ENCODE measurements at regions not wholly inside any gene's neighbourhood (a gene's known extent, or its start where the extent isn't known, plus 50 kb on each side); places are given as distances from the start of the nearest gene placed in this dataset.

- H3K9me3 Mint-ChIP-seq = peaks cover 13 to 14% of the 10 kb centered on the region in 2 experiments
- Histone ChIP-seq H3K14ac (ENCODE audit: insufficient read depth, low read length) (no peak overlapping the region), H3K4ac (ENCODE audit: low read depth, low read length) (no peak overlapping the region), H2BK5ac (ENCODE audit: insufficient read length, low read length) (no peak overlapping the region), H3K79me1 (ENCODE audit: insufficient read depth, low read depth, low read length, poor library complexity, severe bottlenecking) (no peaks in the 10 kb centered on the region), H3T11ph (ENCODE audit: low read length) (no peak overlapping the region), H3K27ac (ENCODE audit: insufficient read length, low read depth, low read length) (no peak overlapping the region), H4K8ac (replicated peaks; ENCODE audit: insufficient read length, low read depth, low read length) (no peak overlapping the region), H2BK120ac (ENCODE audit: low read depth, low read length, poor library complexity, severe bottlenecking) (no peak overlapping the region), H3K23me2 (ENCODE audit: insufficient read length, low read depth, low read length, poor library complexity, severe bottlenecking) (no peaks in the 10 kb centered on the region), H2AFZ (ENCODE audit: low read length) (no peak overlapping the region), H4K20me1 (ENCODE audit: control insufficient read depth, insufficient read depth, insufficient read length) (no peaks in the 10 kb centered on the region), H2BK12ac (ENCODE audit: insufficient read length, low read depth, low read length) (no peak overlapping the region), H2BK15ac (ENCODE audit: low read depth, low read length) (no peak overlapping the region), H3K9me3 (ENCODE audit: control insufficient read depth, low read depth, low read length) (no peaks in the 10 kb centered on the region), H3K56ac (ENCODE audit: insufficient read length, low read depth, low read length) (no peak overlapping the region), H3K27me3 (ENCODE audit: insufficient read depth, low read length) (no peaks in the 10 kb centered on the region), H2AK5ac (ENCODE audit: insufficient read length, low read length) (no peak overlapping the region), H3K18ac (ENCODE audit: insufficient read length, low read depth, low read length) (no peak overlapping the region), H3K79me2 (ENCODE audit: insufficient read depth, low read length) (no peaks in the 10 kb centered on the region), H3K4me2 (ENCODE audit: insufficient read depth, insufficient read length, low read length) (no peak overlapping the region), H3K23ac (ENCODE audit: insufficient read length, low read depth, low read length) (no peak overlapping the region), H4K5ac (ENCODE audit: insufficient read length, low read depth, low read length) (no peak overlapping the region), H2BK20ac (ENCODE audit: low read depth, low read length, poor library complexity, severe bottlenecking) (no peak overlapping the region), H4K91ac (ENCODE audit: insufficient read length, low read depth, low read length) (no peak overlapping the region), H3K4me1 (ENCODE audit: insufficient read depth, low read length) (no peaks in the 10 kb centered on the region), H3K9ac (ENCODE audit: extremely low read depth, insufficient read length, low read length) (no peak overlapping the region)
- DNase-seq = no peak
- WGBS (ENCODE audit: extremely low coverage, insufficient read length, low lambda C conversion rate) = 100% methylated on average over 1 of the region's 2 CpGs
- no peak overlapping the region for H3K4me3 Mint-ChIP-seq
- H3K36me3 Mint-ChIP-seq (ENCODE audit: insufficient read depth in 1 of 3, low read depth in 3 of 3) = peaks cover 2 to 19% (median 3%) of the 10 kb centered on the region in 3 experiments; a peak in 5 of 7 replicates
- H3K4me1 Mint-ChIP-seq = no peaks in the 10 kb centered on the region
- H3K27ac Mint-ChIP-seq = no peak overlapping the region
- no peaks in the 10 kb centered on the region for H3K27me3 Mint-ChIP-seq (ENCODE audit: low read depth)
- TF ChIP-seq CTCF (conservative IDR thresholded peaks at IDR 0.05) = no peak
These were observed 1593.6 kb downstream of the AMY1C start for GRCh38 chr1:105343317-105343716.

All from H9 (cell line).